HS-5 (cell line): ENCODE measurements at regions not wholly inside any gene's neighbourhood (a gene's known extent, or its start where the extent isn't known, plus 50 kb on each side); places are given as distances from the start of the nearest gene placed in this dataset.
"Not testable (repeated sequence)": the region's sequence is repeated elsewhere in the genome, so short reads cannot be mapped to it uniquely, and the experiment has no call there.

Source experiments
- DNase-seq: peaks from one replicate; pipeline ENCODE4 v3.0.0-alpha.2; 2012; ENCODE audit warnings: low read depth

GRCh38 chr16:22572331-22573224 lies 61.9 kb downstream of the NPIPB5 start:
- DNase-seq, result not testable (repeated sequence)

- DNase-seq, result not testable (repeated sequence)
Measured at GRCh38 chr16:22573225-22573530, 62.5 kb downstream of the NPIPB5 start.

GRCh38 chr16:22576506-22576905 lies 65.8 kb downstream of the NPIPB5 start:
- DNase-seq, result not testable (repeated sequence)

GRCh38 chr16:22583195-22583594 lies 72.5 kb downstream of the NPIPB5 start:
- not testable (repeated sequence) for DNase-seq

GRCh38 chr16:22584459-22584858 lies 73.8 kb downstream of the NPIPB5 start:
- not testable (repeated sequence) for DNase-seq

- not testable (repeated sequence) for DNase-seq
Measured at GRCh38 chr16:22584941-22585340, 74.2 kb downstream of the NPIPB5 start.

- DNase-seq, result peak; percentile 56
Measured at GRCh38 chr16:22585431-22585830, 74.7 kb downstream of the NPIPB5 start.

GRCh38 chr16:22586732-22587131 lies 76.0 kb downstream of the NPIPB5 start:
- not testable (repeated sequence) for DNase-seq

- DNase-seq, result not testable (repeated sequence)
Measured at GRCh38 chr16:22589757-22590156, 79.1 kb downstream of the NPIPB5 start.

GRCh38 chr16:22596445-22597045 lies 85.9 kb downstream of the NPIPB5 start:
- not testable (repeated sequence) for DNase-seq

GRCh38 chr16:22603744-22604143 lies 93.1 kb downstream of the NPIPB5 start:
- DNase-seq, result not testable (repeated sequence)

GRCh38 chr16:22606619-22607018 lies 95.9 kb downstream of the NPIPB5 start:
- DNase-seq, result not testable (repeated sequence)

- not testable (repeated sequence) for DNase-seq
Measured at GRCh38 chr16:22609798-22610197, 99.1 kb downstream of the NPIPB5 start.

- DNase-seq, result not testable (repeated sequence)
Measured at GRCh38 chr16:22611128-22611527, 100.4 kb downstream of the NPIPB5 start.

GRCh38 chr16:22614271-22614947 lies 103.7 kb downstream of the NPIPB5 start:
- DNase-seq, result no peak

GRCh38 chr16:22618842-22619241 lies 108.2 kb downstream of the NPIPB5 start:
- no peak for DNase-seq

- no peak for DNase-seq
Measured at GRCh38 chr16:22621586-22622155, 111.0 kb downstream of the NPIPB5 start.

- no peak for DNase-seq
Measured at GRCh38 chr16:22622703-22623102, 112.0 kb downstream of the NPIPB5 start.

- peak; percentile 38 for DNase-seq
Measured at GRCh38 chr16:22623351-22623781, 112.7 kb downstream of the NPIPB5 start.

- no peak for DNase-seq
Measured at GRCh38 chr16:22624038-22624799, 113.5 kb downstream of the NPIPB5 start.

- no peak for DNase-seq
Measured at GRCh38 chr16:22624800-22625533, 114.3 kb downstream of the NPIPB5 start.
